NCI-H526 (cell line): ENCODE measurements at regions not wholly inside any gene's neighbourhood (a gene's known extent, or its start where the extent isn't known, plus 50 kb on each side); places are given as distances from the start of the nearest gene placed in this dataset.
"Not testable (repeated sequence)": the region's sequence is repeated elsewhere in the genome, so short reads cannot be mapped to it uniquely, and the experiment has no call there.

Experiments
- DNase-seq, 2 experiments: peaks; one replicate each; lab custom pipeline; 2025; lab: John Stamatoyannopoulos, UW

DNA sequence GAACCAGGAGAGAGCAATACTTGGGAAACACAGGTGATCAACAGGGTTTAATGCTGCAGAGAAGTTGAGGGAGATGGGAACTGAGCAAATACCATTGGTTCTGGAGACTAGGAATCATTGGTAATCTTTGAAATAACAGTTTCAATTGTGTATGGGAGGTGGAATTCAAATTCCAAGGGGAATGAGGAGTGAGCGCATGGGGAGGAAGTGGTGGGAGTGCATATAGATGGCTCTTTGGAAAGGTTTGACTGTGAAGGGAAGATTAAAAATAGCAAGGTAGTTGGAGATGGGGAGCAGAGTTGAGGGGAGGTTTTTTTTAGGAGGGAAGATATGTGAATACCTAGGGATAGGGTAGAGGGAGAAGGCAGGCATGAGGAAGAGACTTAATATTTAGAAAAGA is 51.1 kb upstream of the ROPN1 start:
- no peak for DNase-seq

DNA sequence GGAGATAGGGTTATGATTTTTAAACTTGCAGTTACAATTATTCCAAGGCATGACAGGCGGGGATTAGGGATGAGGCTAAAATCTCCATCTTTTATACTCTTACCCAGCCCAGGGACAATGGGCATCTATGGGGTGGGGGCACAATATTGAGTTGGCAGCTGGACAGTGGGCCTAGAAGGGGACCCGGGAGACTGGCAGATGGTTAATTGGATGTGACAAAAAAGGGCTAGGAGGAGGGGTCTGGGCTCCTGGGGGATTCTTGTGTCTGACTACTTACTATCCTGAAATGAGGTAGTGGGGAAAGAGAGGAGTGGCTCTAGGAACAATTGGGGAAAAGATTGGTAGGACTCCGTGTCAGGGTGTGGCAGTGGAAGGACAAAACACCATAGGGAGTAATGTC is 53.0 kb upstream of the ROPN1 start:
- no peak for DNase-seq

DNA sequence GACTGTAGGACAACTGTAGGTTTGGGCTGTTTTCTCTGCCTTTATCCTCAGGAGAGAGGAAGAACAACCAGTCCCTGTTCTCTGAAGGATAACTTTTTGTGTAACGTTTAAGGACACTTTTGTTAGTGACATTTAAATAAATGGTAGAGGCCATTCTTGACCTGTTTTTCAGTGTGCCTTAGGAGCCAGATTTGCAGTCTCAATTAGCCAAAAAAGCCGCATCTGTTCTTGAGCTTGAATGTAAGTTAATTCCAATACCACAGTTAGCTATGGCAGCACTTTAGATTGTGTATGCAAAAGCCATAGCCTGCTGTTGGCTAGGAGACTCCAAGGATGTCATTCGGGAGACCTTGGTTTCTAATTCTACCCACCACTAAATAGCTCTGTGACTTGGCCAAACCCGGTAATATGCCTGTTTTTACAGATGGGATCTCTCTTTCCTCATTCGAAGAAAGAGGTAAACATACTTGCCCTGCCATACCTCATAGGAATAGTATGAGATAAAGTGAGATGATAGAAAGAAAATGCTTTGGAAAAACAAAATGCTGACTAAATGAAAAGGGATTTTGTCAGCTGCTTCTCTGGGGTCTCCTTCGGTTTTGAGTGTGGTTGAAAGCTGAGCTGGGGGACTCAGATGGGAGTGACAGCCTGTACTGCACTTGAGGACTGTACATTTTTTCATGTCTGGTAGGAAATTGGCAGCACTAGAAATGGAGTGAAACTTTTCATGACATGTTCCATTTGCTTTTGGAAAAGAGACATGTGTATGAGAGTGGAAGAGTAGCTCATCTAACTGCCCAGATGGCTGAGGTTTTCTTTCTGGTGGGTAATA is 57.3 kb upstream of the ROPN1 start:
- DNase-seq, result no peak

DNA sequence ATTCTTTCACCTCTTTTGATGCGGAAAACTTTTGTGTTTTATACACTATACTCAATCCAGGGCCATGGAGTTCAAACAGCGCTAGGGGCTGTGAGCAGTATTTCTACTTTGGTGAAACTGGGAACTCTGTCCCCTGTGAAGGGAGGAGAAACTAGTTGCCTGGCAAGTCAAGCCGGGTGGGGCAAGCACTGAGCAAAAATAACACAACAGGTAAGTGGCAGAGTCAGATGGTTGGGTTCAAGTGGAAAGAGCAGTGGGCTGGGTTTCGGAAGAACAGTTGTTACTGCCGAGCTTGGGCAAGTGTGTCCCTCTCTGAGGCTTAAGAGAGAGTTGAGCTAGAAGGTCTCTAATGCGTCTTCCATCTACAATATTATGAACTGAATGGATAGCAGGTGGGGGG is 59.7 kb upstream of the ROPN1 start:
- DNase-seq, result no peak

DNA sequence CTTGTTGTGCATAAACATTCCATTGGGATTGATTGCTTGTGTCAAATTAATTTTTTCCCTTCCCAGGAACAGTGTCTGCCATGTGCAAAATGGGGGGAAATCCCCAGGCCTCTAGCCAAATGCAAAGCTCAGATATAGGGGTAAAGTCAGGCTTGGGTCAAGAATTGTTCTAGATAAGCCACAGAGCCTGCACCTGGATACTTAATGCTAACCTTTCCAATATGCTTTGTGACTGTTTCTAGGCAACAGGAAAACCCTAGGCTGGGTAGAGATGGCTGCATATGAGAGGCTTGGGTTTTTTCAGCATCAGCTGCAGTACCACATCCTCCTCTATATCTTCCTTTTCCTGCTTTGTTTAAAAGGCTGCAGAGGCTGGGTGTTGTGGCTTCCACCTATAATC is 61.9 kb upstream of the ROPN1 start:
- DNase-seq, result no peak

DNA sequence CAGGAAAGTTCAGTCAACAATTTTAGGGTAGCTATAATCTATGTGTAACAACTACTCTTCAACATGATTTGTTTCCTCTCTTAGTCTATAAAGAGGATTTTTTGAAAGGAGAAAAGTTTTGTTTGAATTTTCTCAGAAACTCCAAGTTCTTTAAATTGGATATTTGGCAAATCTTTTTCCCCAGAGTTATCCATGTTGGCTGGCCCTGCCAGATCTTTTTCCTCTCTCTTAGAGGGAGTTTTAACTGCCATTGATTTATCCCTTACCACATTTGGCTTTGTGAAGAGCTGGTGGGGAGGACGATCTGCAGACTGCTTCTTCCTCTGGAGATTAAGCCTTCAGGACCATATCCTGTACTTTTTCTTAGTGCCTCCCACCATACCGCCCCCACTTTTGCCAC is 64.9 kb upstream of the ROPN1 start:
- DNase-seq, result no peak

DNA sequence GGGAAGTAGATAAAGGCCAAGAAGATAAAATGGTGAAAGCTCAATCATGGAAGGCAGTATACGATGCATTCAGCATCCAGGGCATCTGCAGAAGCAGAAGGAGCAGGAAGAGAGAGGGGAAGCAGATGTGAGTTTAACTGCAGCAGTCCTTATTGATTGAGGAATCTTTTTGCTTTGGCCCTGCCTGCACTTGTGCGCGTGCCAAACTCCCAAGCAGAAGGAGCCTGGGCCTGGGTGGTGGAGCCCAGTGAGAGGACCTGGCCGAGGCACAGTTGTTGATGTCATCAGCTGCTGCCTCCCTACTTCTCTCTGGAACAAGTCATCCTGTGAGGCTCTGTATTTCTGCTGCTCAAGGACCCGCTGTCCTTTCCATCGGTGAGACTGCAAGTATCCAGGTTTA is 65.5 kb upstream of the ROPN1 start:
- DNase-seq, result no peak

DNA sequence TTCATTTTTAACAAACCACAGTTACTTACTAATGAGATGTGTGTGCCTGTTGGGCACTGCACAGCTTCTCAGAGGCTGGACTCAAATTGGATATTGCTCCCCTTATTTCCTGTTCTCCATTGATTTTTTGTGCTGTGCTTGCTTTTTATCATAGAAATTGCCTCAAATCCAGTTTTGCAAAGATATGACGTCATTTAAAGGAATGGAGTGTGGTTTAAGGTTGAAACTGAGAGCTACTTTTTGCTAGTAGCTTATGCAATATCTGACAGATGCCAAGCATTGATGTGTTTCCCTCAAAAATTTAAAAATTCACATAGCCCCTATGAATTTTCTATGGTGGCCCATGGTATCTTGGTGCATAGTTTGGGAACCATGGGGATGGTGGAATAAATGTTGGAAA is 67.7 kb upstream of the ROPN1 start:
- DNase-seq, result no peak

DNA sequence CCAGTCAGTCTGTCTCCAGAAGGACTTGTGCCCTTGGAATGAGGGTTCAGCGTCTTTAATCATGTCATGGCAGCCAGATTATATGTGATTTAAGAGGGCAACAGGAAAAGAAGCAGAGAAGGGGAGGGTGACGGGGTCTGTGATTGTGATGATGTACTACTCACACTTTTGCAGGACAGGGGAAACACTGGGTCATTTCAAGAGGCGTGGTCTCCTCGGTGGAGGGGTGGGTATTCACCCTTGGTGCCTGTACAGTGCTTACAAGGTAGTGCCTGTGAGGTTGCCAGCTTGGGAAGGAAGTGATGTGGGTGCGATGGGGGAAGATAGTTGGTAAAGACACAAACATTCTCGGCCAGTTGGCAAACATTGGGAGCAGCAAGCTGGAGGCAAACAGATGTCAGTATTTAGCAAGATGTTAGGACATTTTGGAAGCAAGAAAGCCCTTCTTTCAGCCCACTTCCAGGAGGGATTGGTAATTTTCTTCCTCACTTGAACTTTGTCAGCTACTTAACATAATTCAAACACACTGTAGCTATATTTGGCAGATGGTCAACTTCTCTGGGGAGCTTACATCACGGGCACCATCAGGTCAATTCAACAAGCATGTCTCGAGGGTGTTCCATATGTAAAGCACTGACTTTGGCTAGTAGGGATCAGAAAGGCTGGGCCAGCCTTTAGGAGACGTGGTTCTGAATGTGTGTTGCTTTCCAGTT is 71.4 kb upstream of the ROPN1 start:
- DNase-seq, result no peak

DNA sequence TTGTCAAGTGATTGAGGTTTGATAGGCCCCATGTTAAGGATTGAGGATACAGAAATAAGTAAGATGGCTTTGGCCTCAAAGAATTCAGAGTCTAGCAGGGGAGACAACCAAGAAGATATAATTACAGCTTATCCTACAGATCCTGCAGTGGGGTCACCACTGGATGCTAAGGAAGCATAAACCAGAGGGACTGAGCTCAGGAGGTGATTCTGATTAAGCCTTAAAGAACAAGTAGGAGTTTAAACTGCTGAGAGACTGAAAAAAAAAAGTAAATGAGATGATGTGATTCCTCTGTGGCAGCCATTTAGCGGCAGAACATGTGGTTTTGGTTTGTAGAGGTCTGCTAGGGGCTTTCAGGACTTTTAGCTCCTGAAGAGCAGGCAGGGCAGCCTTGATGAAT is 72.1 kb upstream of the ROPN1 start:
- DNase-seq, result no peak

DNA sequence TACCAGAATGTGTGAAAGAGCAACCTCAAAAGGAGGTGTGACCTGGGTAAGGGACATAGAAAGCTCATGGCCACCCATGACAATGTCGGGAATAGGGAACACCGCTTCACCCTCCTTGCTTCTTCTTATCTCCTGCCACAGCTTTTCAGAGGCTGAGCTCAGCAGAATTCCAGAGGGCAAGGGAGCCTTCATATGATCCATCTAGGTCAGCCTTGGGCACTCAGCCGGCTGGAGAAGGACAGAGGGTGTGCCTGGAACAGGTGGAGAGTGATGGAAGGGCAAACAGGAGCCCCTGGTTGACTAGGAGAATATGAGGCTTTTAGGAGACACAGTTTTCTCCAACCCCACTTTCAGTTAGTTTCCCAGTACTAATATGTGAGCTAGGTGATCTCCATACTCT is 74.6 kb upstream of the ROPN1 start:
- DNase-seq, result not testable (repeated sequence)

DNA sequence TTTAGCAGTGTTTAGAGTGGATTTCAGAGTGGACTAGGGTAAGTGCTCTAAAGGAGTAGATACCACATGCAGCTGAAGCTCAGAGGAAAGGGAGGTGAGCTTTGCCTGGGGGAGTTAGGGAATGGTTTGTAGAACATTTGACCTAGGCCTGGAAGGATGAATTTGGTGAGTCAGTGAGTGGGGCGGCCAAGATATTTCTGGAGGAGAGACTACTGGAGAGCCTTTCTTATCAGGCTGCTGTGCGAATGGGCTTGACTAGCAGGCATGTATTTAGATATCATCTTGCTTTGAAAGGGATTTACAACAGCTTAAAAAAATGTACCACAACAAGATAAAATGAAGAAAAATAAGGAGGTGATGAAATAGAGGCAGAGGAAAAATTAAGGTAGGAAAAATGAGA is 77.8 kb upstream of the ROPN1 start:
- not testable (repeated sequence) for DNase-seq

DNA sequence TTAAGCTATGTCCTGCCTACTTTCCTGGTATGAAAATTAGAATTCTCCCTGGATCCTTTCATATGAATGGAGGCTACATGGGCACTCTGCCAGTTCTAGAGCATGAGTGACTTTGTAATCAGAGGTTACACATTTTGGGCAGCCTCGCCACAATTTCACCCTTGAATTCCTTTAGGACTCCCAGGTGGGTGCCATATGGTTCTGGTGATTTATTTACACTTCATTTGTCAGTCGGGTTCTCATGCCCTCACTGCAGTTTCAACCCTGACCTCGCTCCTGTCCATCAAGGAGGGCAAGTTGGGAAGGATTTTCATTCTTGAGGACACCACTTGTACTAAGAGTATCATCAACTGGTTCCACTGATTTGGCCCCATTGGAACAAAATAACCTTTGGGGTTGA is 83.2 kb upstream of the ROPN1 start:
- DNase-seq, result not testable (repeated sequence)

DNA sequence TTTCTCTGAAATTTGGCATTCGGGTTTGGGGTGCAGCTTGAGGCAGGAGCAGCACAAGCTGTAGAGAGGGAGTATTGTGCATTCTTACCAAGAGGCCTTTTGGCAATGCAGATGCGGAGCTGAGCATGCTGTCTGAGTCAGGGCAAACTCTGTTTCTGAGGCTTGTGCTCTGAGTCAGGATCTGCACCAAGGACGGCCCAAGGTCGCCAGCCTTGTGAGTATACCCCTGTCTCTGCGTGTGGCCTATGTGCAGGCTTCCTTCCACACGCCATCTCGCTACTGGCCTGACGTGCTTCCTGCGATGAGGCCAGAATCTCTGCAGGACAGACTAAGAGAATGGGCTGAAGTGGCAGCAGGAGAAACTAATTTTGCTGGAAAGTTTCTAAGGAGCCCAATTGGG is 83.8 kb upstream of the ROPN1 start:
- no peak for DNase-seq

DNA sequence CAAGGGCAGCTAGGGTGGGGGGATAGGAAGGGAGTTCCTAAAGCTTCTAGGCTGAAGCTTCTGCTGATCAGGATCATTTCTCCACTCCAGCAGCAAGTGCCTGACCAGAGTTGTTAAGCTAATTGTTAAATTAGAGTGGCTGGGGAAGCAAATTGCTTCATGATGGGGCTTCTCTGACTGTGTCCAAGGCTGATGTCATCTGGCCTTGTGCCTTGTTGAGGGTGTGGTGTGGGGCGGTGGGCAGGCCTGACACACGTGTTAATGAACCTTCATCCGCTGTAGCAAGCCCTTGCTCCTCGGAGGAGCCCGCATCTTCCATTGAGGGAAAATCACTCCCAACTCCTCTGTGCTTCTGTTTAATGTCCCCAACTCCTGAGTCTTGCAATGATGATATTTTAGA is 84.3 kb upstream of the ROPN1 start:
- no peak for DNase-seq

DNA sequence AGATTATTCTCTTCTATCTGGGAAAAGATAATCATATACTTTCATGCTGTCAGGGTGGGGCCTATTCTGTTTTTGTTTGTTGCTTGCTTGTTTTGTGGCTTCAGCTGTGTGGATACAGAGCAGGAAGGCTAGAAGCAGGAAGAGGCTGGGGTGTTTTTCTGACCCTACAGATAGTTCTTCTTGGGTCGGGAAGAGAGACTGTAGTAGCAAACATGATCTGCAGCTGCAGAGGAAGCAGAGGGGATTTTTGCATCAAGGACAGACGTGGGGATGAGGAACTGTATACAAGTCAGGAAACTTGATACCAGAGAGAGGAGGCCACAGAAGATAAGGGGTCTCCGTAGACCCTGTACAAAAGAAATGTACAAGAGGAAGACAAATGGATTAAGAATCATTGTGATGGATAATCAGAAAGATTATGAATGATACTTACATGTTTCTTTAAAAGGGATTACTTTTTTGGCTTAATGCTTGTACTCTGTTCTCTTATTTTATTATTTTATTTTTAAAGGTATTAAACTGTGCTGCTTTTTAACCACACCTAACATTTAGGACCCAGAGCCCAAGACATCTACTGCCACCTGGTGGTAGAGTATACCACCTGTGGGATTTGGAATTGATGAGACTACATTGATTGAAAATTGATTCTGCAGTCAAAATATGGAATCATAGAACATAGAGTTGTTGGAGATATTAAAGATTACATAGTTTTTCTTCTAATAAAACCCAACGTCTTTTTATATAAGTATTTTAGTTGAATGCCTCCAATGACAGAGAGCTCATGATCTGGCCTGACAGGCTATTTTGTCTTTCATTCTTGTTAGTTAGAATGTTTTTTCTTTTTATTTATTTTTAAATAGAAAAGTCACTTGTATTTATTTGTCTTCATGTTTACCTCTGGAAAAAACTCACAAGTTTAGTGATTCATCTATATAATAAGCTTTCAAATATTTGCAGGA is 87.3 kb upstream of the ROPN1 start:
- peak; percentile 33 to 72 for DNase-seq

DNA sequence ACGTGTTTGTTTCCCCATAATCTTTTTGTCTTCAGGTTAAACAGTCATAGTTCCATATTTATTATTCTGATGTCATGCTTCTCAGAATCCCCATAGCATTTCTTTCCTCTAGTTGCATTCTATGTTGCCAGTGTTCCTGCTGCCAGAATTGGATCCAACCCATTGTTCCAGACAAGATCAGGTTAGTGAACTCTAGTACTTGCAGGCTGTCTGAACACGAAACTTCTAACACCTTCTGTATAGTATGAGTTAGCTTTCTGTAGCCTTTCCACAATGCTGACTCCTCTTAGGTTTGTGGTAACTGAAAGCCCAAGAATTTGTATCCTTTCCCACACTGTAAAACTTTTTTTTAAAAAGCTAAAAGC is 88.0 kb upstream of the ROPN1 start:
- no peak for DNase-seq

DNA sequence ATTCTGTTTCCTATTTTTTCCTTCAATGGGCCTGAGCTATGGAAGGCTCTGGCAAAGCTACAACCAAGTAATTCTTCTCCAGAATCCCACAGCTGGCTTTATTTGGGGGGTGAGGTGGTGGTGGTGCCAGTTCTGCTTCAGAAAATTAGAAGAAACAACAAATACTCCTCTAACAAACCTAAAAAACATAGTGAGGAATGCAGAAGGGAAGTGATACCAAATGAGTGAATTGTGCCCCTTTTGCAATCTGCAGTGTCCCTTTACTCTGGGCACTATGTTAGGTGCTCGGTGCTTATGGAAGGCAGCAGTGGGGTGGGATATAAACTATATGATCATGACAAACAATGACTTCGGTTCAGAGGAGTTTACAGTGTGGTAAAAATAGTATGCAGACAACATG is 90.4 kb upstream of the ROPN1 start:
- DNase-seq, result no peak

DNA sequence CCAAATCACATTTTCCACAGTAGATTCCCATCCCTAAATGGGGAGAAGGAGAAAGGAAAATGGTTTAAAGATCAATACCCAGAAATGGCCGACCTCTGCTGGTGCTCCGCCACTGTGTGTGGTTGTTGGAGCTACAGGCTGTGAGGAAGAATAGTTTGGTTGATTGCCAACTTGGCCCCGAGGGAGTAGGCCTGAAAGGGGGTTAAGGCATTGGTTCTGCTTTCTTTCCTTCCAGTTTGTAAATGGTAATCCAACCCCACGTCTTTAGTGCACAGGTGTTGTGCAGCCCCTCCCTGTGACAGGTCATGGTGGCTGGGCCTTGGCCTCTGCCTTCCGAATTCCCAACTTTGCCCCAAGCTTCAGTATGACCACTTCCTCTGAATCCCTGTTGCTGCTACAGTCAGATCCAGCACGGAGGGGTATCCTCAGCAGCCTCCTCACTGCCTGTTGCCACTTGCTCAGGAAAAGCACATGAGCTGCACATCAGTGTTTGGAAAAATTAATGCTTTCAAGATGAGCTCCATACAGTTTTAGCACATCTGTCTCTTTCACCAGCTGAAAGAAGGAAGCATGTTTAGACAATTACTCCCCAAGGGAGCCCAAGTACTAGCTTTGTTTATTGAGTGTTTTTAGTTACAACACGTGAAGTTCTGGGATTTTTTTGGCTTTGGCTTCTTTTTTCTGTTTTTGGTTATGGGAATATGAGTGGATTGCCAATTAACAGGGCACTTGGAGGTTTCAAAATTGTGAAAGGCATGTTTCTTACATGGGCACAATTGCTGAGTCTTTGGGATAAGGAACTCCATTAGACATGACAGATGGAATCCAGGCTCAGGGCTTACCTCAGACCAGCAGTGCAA is 92.3 kb upstream of the ROPN1 start:
- DNase-seq, result no peak

DNA sequence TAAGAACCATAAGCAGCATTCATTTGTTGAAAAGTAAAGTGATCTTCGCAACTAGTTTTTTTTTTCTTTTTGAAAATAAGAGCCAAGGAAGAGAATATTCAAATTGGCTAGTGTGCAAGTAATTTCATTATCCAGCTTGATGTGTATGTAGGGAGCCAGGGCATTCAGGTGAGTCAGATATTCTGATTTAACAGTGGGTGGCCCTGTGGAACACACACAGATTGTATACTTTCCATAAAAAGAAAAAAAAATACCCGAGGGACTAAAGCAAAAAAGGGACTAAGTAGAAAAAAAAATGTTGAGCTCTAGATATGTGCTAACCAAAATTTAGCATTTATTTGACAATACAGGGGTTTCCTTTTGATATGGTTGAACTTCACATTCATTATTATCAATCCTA is 96.9 kb upstream of the ROPN1 start:
- DNase-seq, result no peak

DNA sequence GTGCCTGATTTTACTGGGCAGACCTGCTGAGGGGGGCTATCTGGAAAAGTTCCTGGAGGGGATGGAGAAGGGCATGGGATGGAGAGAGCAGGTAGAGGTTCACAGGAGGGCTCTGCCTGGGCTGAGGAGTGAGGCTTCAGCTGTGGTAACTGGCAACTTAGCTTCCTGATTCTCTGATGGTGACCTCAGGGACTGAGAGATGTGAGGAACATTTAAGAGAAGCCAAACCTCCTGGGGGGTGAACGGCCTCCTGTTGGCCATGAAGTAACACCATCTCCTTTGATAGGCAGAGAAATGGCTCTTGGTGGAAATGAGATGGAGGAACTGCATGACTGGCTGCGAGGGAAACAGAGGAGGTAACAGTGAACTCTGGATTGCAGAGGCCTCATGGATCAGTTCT is 97.3 kb upstream of the ROPN1 start:
- no peak for DNase-seq

DNA sequence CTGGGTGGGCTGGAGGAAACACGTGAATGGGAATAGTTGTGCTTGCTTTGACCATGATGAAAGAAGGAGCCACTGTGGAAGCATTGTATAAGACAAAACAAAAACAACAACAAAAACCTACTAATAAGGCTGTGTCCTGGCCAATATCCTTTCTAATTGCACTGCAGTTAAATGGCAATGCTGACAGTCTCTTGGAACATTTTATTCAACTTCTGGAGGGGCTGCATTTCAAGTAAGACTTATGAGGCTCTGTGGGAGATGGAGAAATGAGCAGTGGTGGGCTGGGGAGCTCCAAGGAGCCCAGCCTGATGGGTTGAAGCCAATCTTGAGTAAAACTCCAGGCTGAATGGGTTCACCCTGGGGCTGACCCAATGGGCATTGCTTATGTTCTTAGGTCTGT is 99.8 kb upstream of the ROPN1 start:
- no peak for DNase-seq
